Upper lobe of right lung (tissue), 1 donor: ENCODE measurements at regions not wholly inside any gene's neighbourhood (a gene's known extent, or its start where the extent isn't known, plus 50 kb on each side); places are given as distances from the start of the nearest gene placed in this dataset.
A peak's percentile ranks its signal among the peaks of the same experiment; 100 is the strongest.

Experiments
- ATAC-seq: fragments of 200-7000 bp; cut with Tn5 transposase; one replicate; pipeline ENCODE4 v1.9.1; 2020; ENCODE audit warnings: mild to moderate bottlenecking, moderate library complexity
- DNase-seq: peaks from one replicate; pipeline ENCODE4 v3.0.0-alpha.2; 2020
- H3K27ac ChIP-seq: fragments of 200-600 bp; one replicate; pipeline ENCODE4 v1.8.0; 2022
- H3K27me3 ChIP-seq: fragments of 200-600 bp; one replicate; pipeline ENCODE4 v1.8.0; 2022; ENCODE audit warnings: mild to moderate bottlenecking
- H3K36me3 ChIP-seq: fragments of 200-600 bp; one replicate; pipeline ENCODE4 v1.8.0; 2022
- H3K4me1 ChIP-seq: fragments of 200-600 bp; one replicate; pipeline ENCODE4 v1.8.0; 2022
- H3K4me3 ChIP-seq: fragments of 200-600 bp; one replicate; pipeline ENCODE4 v1.8.0; 2022; ENCODE audit warnings: mild to moderate bottlenecking
- H3K9me3 ChIP-seq: fragments of 200-600 bp; one replicate; pipeline ENCODE4 v1.8.0; 2022
- intact Hi-C: fragments of 100-400 bp; cut with DNase I; formaldehyde crosslinking; loops from one replicate; pipeline ENCODE4 v1.11.0; 2022
- TF ChIP-seq, protein P1 (sequence below): fragments of 200-600 bp; IDR thresholded peaks from one replicate; pipeline ENCODE4 v1.8.0; 2022; ENCODE audit warnings: antibody characterized with exemption
- donor health status: DM: no; HTN: yes; CAD: no; lungs with severe emphysema.

DNA sequence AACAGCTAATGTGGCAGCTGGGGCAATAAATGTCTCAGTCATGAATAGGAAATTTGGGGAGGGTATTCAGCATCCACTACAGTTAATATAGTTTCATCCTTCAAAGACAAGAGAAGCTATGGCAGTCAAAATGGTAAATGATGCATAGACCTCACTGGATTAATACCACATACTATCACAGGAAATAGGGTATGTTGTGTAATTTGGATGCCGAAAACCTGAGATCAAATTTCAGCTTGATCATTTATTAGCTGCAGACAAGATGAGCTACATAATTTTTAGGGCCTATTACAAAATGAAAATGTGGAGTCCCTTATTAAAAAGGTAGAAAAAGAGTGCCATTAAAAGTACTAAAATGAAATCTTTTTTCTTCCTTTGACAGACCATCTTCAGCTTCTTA, 112.6 kb upstream of the MTAP start:
- DNase-seq = no peak
- ATAC-seq = no peak
- Histone ChIP-seq H3K4me3 (no peak overlapping the region), H3K4me1 (no peaks in the 10 kb centered on the region), H3K27ac (no peak overlapping the region), H3K27me3 (no peaks in the 10 kb centered on the region), H3K36me3 (no peaks in the 10 kb centered on the region), H3K9me3 (no peaks in the 10 kb centered on the region)
- intact Hi-C loops = no loop called here
- TF ChIP-seq, protein P1, sequence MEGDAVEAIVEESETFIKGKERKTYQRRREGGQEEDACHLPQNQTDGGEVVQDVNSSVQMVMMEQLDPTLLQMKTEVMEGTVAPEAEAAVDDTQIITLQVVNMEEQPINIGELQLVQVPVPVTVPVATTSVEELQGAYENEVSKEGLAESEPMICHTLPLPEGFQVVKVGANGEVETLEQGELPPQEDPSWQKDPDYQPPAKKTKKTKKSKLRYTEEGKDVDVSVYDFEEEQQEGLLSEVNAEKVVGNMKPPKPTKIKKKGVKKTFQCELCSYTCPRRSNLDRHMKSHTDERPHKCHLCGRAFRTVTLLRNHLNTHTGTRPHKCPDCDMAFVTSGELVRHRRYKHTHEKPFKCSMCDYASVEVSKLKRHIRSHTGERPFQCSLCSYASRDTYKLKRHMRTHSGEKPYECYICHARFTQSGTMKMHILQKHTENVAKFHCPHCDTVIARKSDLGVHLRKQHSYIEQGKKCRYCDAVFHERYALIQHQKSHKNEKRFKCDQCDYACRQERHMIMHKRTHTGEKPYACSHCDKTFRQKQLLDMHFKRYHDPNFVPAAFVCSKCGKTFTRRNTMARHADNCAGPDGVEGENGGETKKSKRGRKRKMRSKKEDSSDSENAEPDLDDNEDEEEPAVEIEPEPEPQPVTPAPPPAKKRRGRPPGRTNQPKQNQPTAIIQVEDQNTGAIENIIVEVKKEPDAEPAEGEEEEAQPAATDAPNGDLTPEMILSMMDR = no peak

DNA sequence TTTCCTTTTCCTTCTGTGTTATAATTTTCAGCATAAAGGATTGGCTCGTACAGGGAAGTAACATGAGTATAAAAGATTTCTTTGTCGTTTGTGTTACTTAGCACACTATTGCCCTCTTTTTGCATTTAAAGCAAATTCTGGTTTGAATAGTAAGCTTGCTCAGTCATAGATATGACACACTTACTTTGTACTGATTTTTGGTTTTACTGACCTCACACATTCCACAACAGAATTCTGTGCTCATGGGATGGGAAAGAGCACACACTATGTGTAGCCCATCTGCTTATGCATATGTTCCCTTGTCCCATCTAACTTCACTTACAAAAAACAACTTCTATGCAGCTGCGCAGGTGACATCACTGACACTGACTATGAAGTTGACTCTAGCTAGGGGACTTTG, 111.9 kb upstream of the MTAP start:
- TF ChIP-seq, protein P1 = no peak
- DNase-seq (no peak), ATAC-seq (no peak)
- Histone ChIP-seq H3K27me3 (no peaks in the 10 kb centered on the region), H3K27ac (no peak overlapping the region), H3K9me3 (no peaks in the 10 kb centered on the region), H3K36me3 (no peaks in the 10 kb centered on the region), H3K4me3 (no peak overlapping the region), H3K4me1 (no peaks in the 10 kb centered on the region)
- intact Hi-C loops = no loop called here

DNA sequence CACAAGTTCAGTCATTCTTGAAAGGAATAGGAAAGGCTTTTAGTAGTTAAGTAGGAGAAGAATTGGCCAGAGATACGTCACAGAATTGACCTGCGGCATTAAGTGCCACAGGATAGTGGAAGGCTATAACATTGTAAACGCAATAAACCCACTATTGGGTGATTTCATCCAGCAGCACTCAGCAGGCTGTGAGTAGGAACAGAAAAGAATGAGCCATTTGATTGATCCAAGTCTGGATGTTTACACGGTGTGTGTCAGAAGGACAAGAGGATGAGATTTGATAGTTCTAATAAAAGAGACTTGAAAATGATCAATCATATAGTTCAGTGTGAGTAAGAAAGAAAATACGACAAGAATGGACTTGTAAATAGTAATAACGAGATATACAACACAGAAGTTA, 110.0 kb upstream of the MTAP start:
- Histone ChIP-seq H3K9me3 (no peaks in the 10 kb centered on the region), H3K36me3 (no peaks in the 10 kb centered on the region), H3K27me3 (no peaks in the 10 kb centered on the region), H3K27ac (no peak overlapping the region), H3K4me1 (no peaks in the 10 kb centered on the region), H3K4me3 (no peak overlapping the region)
- intact Hi-C loops = no loop called here
- DNase-seq (no peak), ATAC-seq (no peak)
- TF ChIP-seq, protein P1 = no peak

DNA sequence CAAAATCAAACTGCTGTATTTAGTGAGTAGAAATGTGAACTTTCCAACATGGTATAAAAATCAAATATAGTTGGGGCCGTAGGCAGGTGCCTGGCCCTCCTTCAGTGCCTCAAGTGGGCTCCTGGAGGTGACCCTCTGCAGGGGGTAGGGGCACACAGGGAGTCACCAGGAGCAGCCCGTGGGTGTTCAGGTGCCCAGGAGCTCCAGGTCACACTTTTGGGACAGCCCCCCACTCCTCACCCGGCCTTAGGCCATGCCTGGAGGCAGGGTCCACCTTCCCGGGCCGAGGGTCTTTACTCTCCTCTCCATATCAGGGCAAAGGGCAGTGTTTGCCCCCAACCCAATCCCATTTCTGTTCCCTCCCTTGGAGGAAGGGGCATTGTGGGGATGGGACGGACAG, 108.0 kb upstream of the MTAP start:
- DNase-seq (no peak), ATAC-seq (peak; percentile 33)
- Histone ChIP-seq H3K4me3 (no peak overlapping the region), H3K4me1 (no peaks in the 10 kb centered on the region), H3K27me3 (no peaks in the 10 kb centered on the region), H3K9me3 (no peaks in the 10 kb centered on the region), H3K36me3 (no peaks in the 10 kb centered on the region), H3K27ac (no peak overlapping the region)
- TF ChIP-seq, protein P1 = no peak
- intact Hi-C loops = no loop called here

DNA sequence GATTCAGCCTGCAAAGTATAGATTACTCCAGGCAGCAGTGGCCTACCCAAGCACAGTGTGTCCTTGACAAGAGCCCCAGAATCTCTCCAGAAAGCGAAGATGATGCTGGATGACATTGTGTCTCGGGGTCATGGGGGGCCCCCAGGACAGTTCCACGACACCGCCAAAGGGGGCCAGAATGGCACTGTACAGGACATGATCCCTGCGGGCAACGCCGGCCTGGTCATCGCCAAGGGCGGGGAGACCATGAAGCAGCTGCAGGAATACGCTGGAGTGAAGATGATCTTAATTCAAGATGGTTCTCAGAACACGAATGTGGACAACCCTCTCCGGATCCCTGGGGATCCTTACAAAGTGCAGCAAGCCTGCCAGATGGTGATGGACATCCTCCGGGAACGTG, 107.0 kb upstream of the MTAP start:
- no peak for DNase-seq
- Histone ChIP-seq H3K27ac (no peak overlapping the region), H3K4me3 (no peak overlapping the region), H3K36me3 (no peaks in the 10 kb centered on the region), H3K27me3 (no peaks in the 10 kb centered on the region), H3K4me1 (no peaks in the 10 kb centered on the region), H3K9me3 (no peaks in the 10 kb centered on the region)
- TF ChIP-seq, protein P1 = no peak
- intact Hi-C loops = no loop called here
- peak; percentile 34 for ATAC-seq

DNA sequence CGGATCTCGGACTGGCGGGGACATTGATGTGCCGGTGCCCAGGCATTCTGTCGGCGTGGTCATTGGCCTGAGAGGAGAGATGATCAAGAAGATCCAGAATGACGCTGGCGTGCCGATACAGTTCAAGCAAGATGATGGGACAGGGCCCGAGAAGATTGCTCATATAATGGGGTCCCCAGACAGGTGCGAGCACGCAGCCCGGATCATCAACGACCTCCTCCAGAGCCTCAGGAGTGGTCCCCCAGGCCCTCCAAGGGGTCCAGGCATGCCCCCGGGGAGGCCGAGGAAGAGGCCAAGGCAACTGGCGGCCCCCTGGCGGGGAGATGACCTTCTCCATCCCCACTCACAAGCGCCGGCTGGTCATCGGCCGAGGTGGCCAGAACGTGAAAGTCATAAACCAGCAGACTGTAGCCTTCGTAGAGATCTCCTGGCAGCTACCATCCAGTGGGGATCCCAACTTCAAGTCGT, 106.5 kb upstream of the MTAP start:
- H3K4me3 ChIP-seq = no peak overlapping the region
- no peaks in the 10 kb centered on the region for H3K27me3 ChIP-seq
- no peak overlapping the region for H3K27ac ChIP-seq
- intact Hi-C loops = no loop called here
- H3K36me3 ChIP-seq = no peaks in the 10 kb centered on the region
- ATAC-seq = no peak
- H3K4me1 ChIP-seq = no peaks in the 10 kb centered on the region
- DNase-seq = no peak
- TF ChIP-seq, protein P1 = no peak
- no peaks in the 10 kb centered on the region for H3K9me3 ChIP-seq
